Astrocyte (in vitro differentiated cells and primary cell): ENCODE measurements at regions not wholly inside any gene's neighbourhood (a gene's known extent, or its start where the extent isn't known, plus 50 kb on each side); places are given as distances from the start of the nearest gene placed in this dataset.

Source experiments
- DNase-seq: peaks from one replicate; pipeline ENCODE4 v3.0.0-alpha.2; 2010; ENCODE audit warnings: low read depth
- FAIRE-seq: peaks from 2 replicates; lab custom pipeline; 2011; peaks lifted over from hg19 to GRCh38; lab: Jason Lieb, UNC
- H2AFZ ChIP-seq: 2 replicates; pipeline ENCODE4 v1.6.0; 2012; ENCODE audit warnings: low read depth, low read length, inconsistent platforms
- H3K27ac ChIP-seq: 2 replicates; pipeline ENCODE4 v1.5.1; 2011; ENCODE audit warnings: low read depth, low read length, inconsistent platforms
- H3K27me3 ChIP-seq: 2 replicates; pipeline ENCODE4 v1.6.0; 2011; ENCODE audit warnings: low read length, inconsistent platforms; ENCODE audit not compliant: insufficient read depth
- H3K36me3 ChIP-seq: 2 replicates; pipeline ENCODE4 v1.5.1; 2011; ENCODE audit warnings: low read length, inconsistent platforms; ENCODE audit not compliant: insufficient read depth
- H3K4me1 ChIP-seq: 2 replicates; pipeline ENCODE4 v1.5.1; 2011; ENCODE audit warnings: low read length, inconsistent platforms; ENCODE audit not compliant: insufficient read depth
- H3K4me2 ChIP-seq: 2 replicates; pipeline ENCODE4 v1.6.0; 2012; ENCODE audit warnings: low read length, inconsistent platforms
- H3K4me3 ChIP-seq: 2 replicates; pipeline ENCODE4 v1.5.1; 2011; ENCODE audit warnings: low read depth, mild to moderate bottlenecking, low read length, inconsistent platforms; ENCODE audit not compliant: insufficient read depth
- H3K79me2 ChIP-seq: 2 replicates; pipeline ENCODE4 v1.6.0; 2012; ENCODE audit warnings: mild to moderate bottlenecking, low read length, inconsistent platforms; ENCODE audit not compliant: insufficient read depth
- H3K9ac ChIP-seq: 2 replicates; pipeline ENCODE4 v1.6.0; 2012; ENCODE audit warnings: mild to moderate bottlenecking, low read length, inconsistent platforms
- H3K9me3 ChIP-seq: 2 replicates; pipeline ENCODE4 v1.5.1; 2012; ENCODE audit warnings: low read depth, mild to moderate bottlenecking, low read length, inconsistent platforms; ENCODE audit not compliant: insufficient read depth
- H4K20me1 ChIP-seq: 2 replicates; pipeline ENCODE4 v1.6.0; 2012; ENCODE audit warnings: low read length, inconsistent platforms; ENCODE audit not compliant: insufficient read depth
- H3K27ac Mint-ChIP-seq: one replicate; pipeline ENCODE4 v1.8.0; 2021; ENCODE audit warnings: mild to moderate bottlenecking, mixed read lengths; ENCODE audit not compliant: unreplicated experiment
- H3K27me3 Mint-ChIP-seq: one replicate; pipeline ENCODE4 v1.8.0; 2021; ENCODE audit warnings: low read depth, mixed read lengths; ENCODE audit not compliant: unreplicated experiment
- H3K36me3 Mint-ChIP-seq: one replicate; pipeline ENCODE4 v1.8.0; 2021; ENCODE audit warnings: low read depth, mixed read lengths; ENCODE audit not compliant: unreplicated experiment
- H3K4me1 Mint-ChIP-seq: one replicate; pipeline ENCODE4 v1.8.0; 2021; ENCODE audit warnings: low read depth, mixed read lengths; ENCODE audit not compliant: unreplicated experiment
- H3K4me3 Mint-ChIP-seq: one replicate; pipeline ENCODE4 v1.8.0; 2021; ENCODE audit warnings: mild to moderate bottlenecking, moderate library complexity, mixed read lengths; ENCODE audit not compliant: unreplicated experiment
- H3K9me3 Mint-ChIP-seq: one replicate; pipeline ENCODE4 v1.8.0; 2021; ENCODE audit warnings: mild to moderate bottlenecking, mixed read lengths; ENCODE audit not compliant: unreplicated experiment
- CTCF ChIP-seq: IDR thresholded peaks from 2 replicates; pipeline ENCODE4 v1.5.1; 2011; ENCODE audit warnings: low read depth, mild to moderate bottlenecking, inconsistent platforms, low read length, moderate library complexity; ENCODE audit not compliant: insufficient read depth
- EZH2 ChIP-seq: IDR thresholded peaks from 2 replicates; pipeline ENCODE4 v1.6.1; 2012; ENCODE audit warnings: mild to moderate bottlenecking, low read length, inconsistent platforms; ENCODE audit not compliant: insufficient read depth

DNA sequence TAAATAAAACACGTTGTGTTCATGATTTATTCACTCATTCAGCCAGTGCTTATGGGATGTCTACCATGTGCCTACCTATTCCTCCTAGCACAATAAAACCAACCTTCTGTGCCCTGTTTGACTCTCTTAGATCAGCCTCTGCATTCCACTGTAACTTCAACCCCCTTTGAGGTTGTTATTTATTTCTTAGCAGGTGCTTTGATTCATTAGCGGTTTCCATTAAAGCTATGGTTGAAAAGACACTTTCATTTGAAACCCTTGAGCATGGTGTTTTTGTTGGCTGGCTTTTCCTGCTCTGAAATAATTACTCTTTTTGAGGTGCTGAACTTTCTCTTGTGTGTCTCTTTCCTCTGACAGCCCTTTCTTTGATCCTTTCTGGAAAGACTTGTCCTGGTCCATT, 570.6 kb upstream of the LARGE1 start:
- H3K4me1 Mint-ChIP-seq, result no peaks in the 10 kb centered on the region

GRCh38 chr22:34493486-34493885, 572.5 kb upstream of the ISX start:
- H3K27ac Mint-ChIP-seq, result no peak overlapping the region
- Histone ChIP-seq H3K9me3 (peaks cover 4% of the 10 kb centered on the region), H3K79me2 (no peaks in the 10 kb centered on the region), H3K9ac (no peak overlapping the region), H3K4me1 (no peaks in the 10 kb centered on the region), H3K27ac (no peak overlapping the region), H3K36me3 (no peaks in the 10 kb centered on the region), H4K20me1 (no peaks in the 10 kb centered on the region), H3K4me2 (no peak overlapping the region), H3K27me3 (no peaks in the 10 kb centered on the region), H3K4me3 (no peak overlapping the region), H2AFZ (no peak overlapping the region)
- no peak overlapping the region for H3K4me3 Mint-ChIP-seq
- FAIRE-seq (no peak), DNase-seq (no peak)
- no peaks in the 10 kb centered on the region for H3K4me1 Mint-ChIP-seq
- peaks cover 2% of the 10 kb centered on the region for H3K27me3 Mint-ChIP-seq
- no peaks in the 10 kb centered on the region for H3K36me3 Mint-ChIP-seq
- TF ChIP-seq CTCF (no peak), EZH2 (no peak)
- H3K9me3 Mint-ChIP-seq, result peaks cover 4% of the 10 kb centered on the region

More for the DNA sequence above, 570.6 kb upstream of the LARGE1 start:
- H3K27me3 ChIP-seq, result no peaks in the 10 kb centered on the region
- no peak for FAIRE-seq
- no peaks in the 10 kb centered on the region for H3K79me2 ChIP-seq
- no peak overlapping the region for H3K4me3 ChIP-seq
- H3K36me3 ChIP-seq, result no peaks in the 10 kb centered on the region
- no peak overlapping the region for H3K27ac ChIP-seq
- Mint-ChIP-seq H3K27me3 (peaks cover 3% of the 10 kb centered on the region), H3K27ac (no peak overlapping the region), H3K9me3 (peaks cover 4% of the 10 kb centered on the region), H3K36me3 (no peaks in the 10 kb centered on the region), H3K4me3 (no peak overlapping the region)
- H3K4me2 ChIP-seq, result no peak overlapping the region
- no peak for DNase-seq
- H3K4me1 ChIP-seq, result no peaks in the 10 kb centered on the region
- TF ChIP-seq CTCF, result no peak
- TF ChIP-seq EZH2, result no peak
- H3K9me3 ChIP-seq, result no peaks in the 10 kb centered on the region
- H3K9ac ChIP-seq, result no peak overlapping the region
- H4K20me1 ChIP-seq, result no peaks in the 10 kb centered on the region
- no peak overlapping the region for H2AFZ ChIP-seq

DNA sequence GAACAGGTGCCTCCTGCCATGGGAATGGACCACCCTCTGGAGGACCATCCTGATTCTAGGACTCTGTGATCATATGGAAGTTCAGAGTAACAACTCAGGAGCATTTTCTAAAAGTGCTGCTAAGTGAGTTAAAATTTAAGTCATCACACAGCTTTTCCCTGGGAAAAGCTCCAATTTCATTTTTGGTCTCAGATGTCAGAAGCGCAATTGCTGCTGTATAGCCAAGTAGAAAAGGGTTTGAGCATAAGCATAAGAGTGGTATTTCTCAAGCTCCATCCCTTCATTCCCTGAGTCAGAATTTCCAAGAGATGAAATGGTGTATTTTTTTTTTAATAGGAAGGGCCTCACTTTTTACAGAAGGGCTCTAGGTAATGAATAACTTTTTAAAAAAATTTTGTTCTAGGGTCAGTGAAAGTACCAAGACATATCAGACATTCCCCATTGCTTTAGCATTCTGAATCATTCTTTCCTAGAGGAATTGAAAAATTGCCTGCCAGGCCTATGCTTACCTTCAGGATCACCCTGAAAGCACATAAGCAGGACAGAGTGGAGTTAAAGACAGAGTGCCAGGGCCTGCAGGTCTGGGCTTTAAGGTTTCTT, 564.5 kb upstream of the ISX start:
- Histone ChIP-seq H3K27ac (no peak overlapping the region), H3K4me1 (no peaks in the 10 kb centered on the region), H3K27me3 (no peaks in the 10 kb centered on the region), H3K36me3 (no peaks in the 10 kb centered on the region), H3K4me2 (no peak overlapping the region), H3K9ac (no peak overlapping the region), H4K20me1 (no peaks in the 10 kb centered on the region), H3K4me3 (no peak overlapping the region), H3K79me2 (no peaks in the 10 kb centered on the region), H3K9me3 (peaks cover 19% of the 10 kb centered on the region), H2AFZ (no peak overlapping the region)
- Mint-ChIP-seq H3K27me3 (no peaks in the 10 kb centered on the region), H3K4me1 (no peaks in the 10 kb centered on the region), H3K9me3 (peaks cover 2% of the 10 kb centered on the region), H3K4me3 (no peak overlapping the region), H3K36me3 (no peaks in the 10 kb centered on the region), H3K27ac (no peak overlapping the region)
- no peak for TF ChIP-seq CTCF
- TF ChIP-seq EZH2, result no peak
- FAIRE-seq (no peak), DNase-seq (no peak)
